Endodermal cell (in vitro differentiated cells): ENCODE measurements at regions not wholly inside any gene's neighbourhood (a gene's known extent, or its start where the extent isn't known, plus 50 kb on each side); places are given as distances from the start of the nearest gene placed in this dataset.

Source experiments
- DNase-seq: peaks from one replicate; pipeline ENCODE4 v3.0.0-alpha.2; 2017
- H3K27ac ChIP-seq: 2 replicates; pipeline ENCODE4 v1.5.1; 2013; ENCODE audit warnings: mild to moderate bottlenecking, low read depth, low read length, moderate library complexity
- H3K27me3 ChIP-seq: 2 replicates; pipeline ENCODE4 v1.6.1; 2013; ENCODE audit warnings: mild to moderate bottlenecking, low read length, moderate library complexity; ENCODE audit not compliant: insufficient read depth, control insufficient read depth, poor library complexity, severe bottlenecking
- H3K36me3 ChIP-seq: 2 replicates; pipeline ENCODE4 v1.7.0; 2013; ENCODE audit warnings: mild to moderate bottlenecking, low read length, moderate library complexity; ENCODE audit not compliant: control insufficient read depth, insufficient read depth
- H3K4me1 ChIP-seq: one replicate; pipeline ENCODE4 v1.7.0; 2013; ENCODE audit warnings: low read length; ENCODE audit not compliant: control insufficient read depth, insufficient read depth
- H3K4me3 ChIP-seq: 2 replicates; pipeline ENCODE4 v1.5.1; 2013; ENCODE audit warnings: mild to moderate bottlenecking, low read length, moderate library complexity
- H3K9ac ChIP-seq: 2 replicates; pipeline ENCODE4 v1.6.1; 2013; ENCODE audit warnings: mild to moderate bottlenecking, low read length, moderate library complexity; ENCODE audit not compliant: poor library complexity, severe bottlenecking; ENCODE audit errors: extremely low read depth
- H3K9me3 ChIP-seq: 2 replicates; pipeline ENCODE4 v1.6.1; 2013; ENCODE audit warnings: mild to moderate bottlenecking, low read length, moderate library complexity; ENCODE audit not compliant: control insufficient read depth
- H3K27ac Mint-ChIP-seq: 2 replicates; pipeline ENCODE4 v1.8.0; 2020; ENCODE audit warnings: mixed read lengths
- H3K27me3 Mint-ChIP-seq: 2 replicates; pipeline ENCODE4 v1.8.0; 2021; ENCODE audit warnings: mild to moderate bottlenecking, mixed read lengths; ENCODE audit not compliant: insufficient read depth
- H3K36me3 Mint-ChIP-seq: 2 replicates; pipeline ENCODE4 v1.8.0; 2020; ENCODE audit warnings: low read depth, mixed read lengths
- H3K4me1 Mint-ChIP-seq: 2 replicates; pipeline ENCODE4 v1.8.0; 2020; ENCODE audit warnings: mixed read lengths
- H3K4me3 Mint-ChIP-seq: 2 replicates; pipeline ENCODE4 v1.8.0; 2020; ENCODE audit warnings: mild to moderate bottlenecking, moderate library complexity, mixed read lengths
- H3K9me3 Mint-ChIP-seq: 2 replicates; pipeline ENCODE4 v1.8.0; 2020; ENCODE audit warnings: mild to moderate bottlenecking, mixed read lengths
- CTCF ChIP-seq: fragments of 200-600 bp; sonication (generic); conservative IDR thresholded peaks from 2 replicates; pipeline ENCODE4 v1.5.0; 2021; ENCODE audit warnings: antibody characterized with exemption, mild to moderate bottlenecking
- WGBS, 2 experiments: methylation state at CpG; one replicate each; pipeline versions ENCODE4 v1.1.5 to v1.1.7; 2013; ENCODE audit warnings: missing lambda C conversion rate in 2 of 2, mixed read lengths in 1 of 2; ENCODE audit not compliant: insufficient coverage in 1 of 2, insufficient read length in 1 of 2; 5-methylcytosine and 5-hydroxymethylcytosine counted together

- no peak overlapping the region for H3K4me3 ChIP-seq
- Mint-ChIP-seq H3K4me3 (no peak overlapping the region), H3K4me1 (peaks cover 29% of the 10 kb centered on the region), H3K27me3 (no peaks in the 10 kb centered on the region), H3K27ac (no peak overlapping the region), H3K36me3 (peaks cover 31% of the 10 kb centered on the region), H3K9me3 (no peaks in the 10 kb centered on the region)
- no peaks in the 10 kb centered on the region for H3K4me1 ChIP-seq
- H3K9ac ChIP-seq, result no peak overlapping the region
- no peak for DNase-seq
- no peaks in the 10 kb centered on the region for H3K27me3 ChIP-seq
- H3K27ac ChIP-seq, result no peak overlapping the region
- no peaks in the 10 kb centered on the region for H3K9me3 ChIP-seq
- H3K36me3 ChIP-seq, result no peaks in the 10 kb centered on the region
- TF ChIP-seq CTCF, result no peak
These were observed 165.6 kb upstream of the S100G start for GRCh38 chrX:16484338-16484737.

GRCh38 chrX:16487620-16488385, 162.2 kb upstream of the S100G start:
- Mint-ChIP-seq H3K4me3 (no peak overlapping the region), H3K36me3 (peaks cover 38% of the 10 kb centered on the region), H3K27ac (no peak overlapping the region), H3K27me3 (no peaks in the 10 kb centered on the region), H3K9me3 (no peaks in the 10 kb centered on the region), H3K4me1 (peaks cover 28% of the 10 kb centered on the region)
- H3K27ac ChIP-seq, result no peak overlapping the region
- no peaks in the 10 kb centered on the region for H3K27me3 ChIP-seq
- no peak for DNase-seq
- TF ChIP-seq CTCF, result no peak
- H3K36me3 ChIP-seq, result no peaks in the 10 kb centered on the region
- no peak overlapping the region for H3K4me3 ChIP-seq
- no peaks in the 10 kb centered on the region for H3K4me1 ChIP-seq
- WGBS, 2 experiments, result 86 to 100% methylated on average over 1 to 2 of the region's 2 CpGs
- no peak overlapping the region for H3K9ac ChIP-seq
- no peaks in the 10 kb centered on the region for H3K9me3 ChIP-seq

- DNase-seq, result no peak
- H3K27me3 ChIP-seq, result no peaks in the 10 kb centered on the region
- TF ChIP-seq CTCF, result no peak
- no peak overlapping the region for H3K9ac ChIP-seq
- Mint-ChIP-seq H3K27me3 (no peaks in the 10 kb centered on the region), H3K4me1 (peaks cover 25% of the 10 kb centered on the region), H3K9me3 (peaks cover 2% of the 10 kb centered on the region), H3K36me3 (peaks cover 45% of the 10 kb centered on the region), H3K4me3 (no peak overlapping the region), H3K27ac (no peak overlapping the region)
- 86% methylated on average over 3 of the region's 3 CpGs; no CpG with 5 or more reads in 1 of the 2 experiments for WGBS, 2 experiments
- H3K36me3 ChIP-seq, result no peaks in the 10 kb centered on the region
- H3K27ac ChIP-seq, result no peak overlapping the region
- no peaks in the 10 kb centered on the region for H3K4me1 ChIP-seq
- H3K4me3 ChIP-seq, result no peak overlapping the region
- no peaks in the 10 kb centered on the region for H3K9me3 ChIP-seq
These were observed 161.0 kb upstream of the S100G start for GRCh38 chrX:16488959-16489358.
